GM18909 (cell line): ENCODE measurements at regions not wholly inside any gene's neighbourhood (a gene's known extent, or its start where the extent isn't known, plus 50 kb on each side); places are given as distances from the start of the nearest gene placed in this dataset.
"Not testable (repeated sequence)": the region's sequence is repeated elsewhere in the genome, so short reads cannot be mapped to it uniquely, and the experiment has no call there.

Experiments used
- ATAC-seq: cut with Tn5 transposase; IDR thresholded peaks from one replicate; pipeline ENCODE4 v1.9.1; 2021; ENCODE audit warnings: mild to moderate bottlenecking; ENCODE audit not compliant: unreplicated experiment, poor library complexity

GRCh38 chr21:34217263-34217662 is 143.9 kb downstream of the MRPS6 start:
- no peak for ATAC-seq

- ATAC-seq, result no peak
These were observed 144.3 kb upstream of the KCNE2 start for GRCh38 chr21:34219334-34220060.

- no peak for ATAC-seq
These were observed 143.1 kb upstream of the KCNE2 start for GRCh38 chr21:34220556-34221195.

DNA sequence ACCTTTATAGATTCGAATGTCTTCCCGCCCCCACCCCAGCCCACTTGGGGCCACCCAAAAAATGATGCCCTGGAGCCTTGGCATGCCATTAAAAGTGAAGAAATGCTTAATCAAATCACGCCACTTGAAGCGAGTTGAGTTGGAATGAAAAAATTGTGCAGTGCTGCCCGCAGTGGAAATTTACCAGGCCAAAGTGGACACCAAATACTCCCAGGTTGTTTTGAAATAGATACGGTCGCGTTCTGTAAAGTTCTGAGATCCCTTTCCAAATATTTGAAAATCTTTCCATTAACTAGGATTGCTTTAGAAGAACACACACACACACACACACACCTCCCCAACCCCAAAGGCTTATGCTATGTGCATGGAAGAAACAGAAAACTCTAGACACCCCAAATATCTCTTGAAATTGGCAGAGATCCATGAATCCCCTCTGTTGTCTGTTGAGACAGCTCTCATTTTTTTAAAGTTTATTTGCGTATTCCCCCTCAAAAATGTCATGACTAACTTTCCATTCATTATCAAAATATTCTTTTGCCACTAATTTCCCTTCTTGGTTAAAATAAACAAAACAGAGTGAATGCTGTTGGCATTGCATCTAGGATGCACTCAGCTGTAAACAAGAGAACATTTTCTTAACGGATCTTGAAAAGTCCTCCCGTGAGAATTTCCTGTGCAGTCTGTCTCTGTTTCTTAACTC is 142.3 kb upstream of the KCNE2 start:
- no peak for ATAC-seq

- ATAC-seq, result no peak
These were observed 141.8 kb upstream of the KCNE2 start for GRCh38 chr21:34222031-34222335.

DNA sequence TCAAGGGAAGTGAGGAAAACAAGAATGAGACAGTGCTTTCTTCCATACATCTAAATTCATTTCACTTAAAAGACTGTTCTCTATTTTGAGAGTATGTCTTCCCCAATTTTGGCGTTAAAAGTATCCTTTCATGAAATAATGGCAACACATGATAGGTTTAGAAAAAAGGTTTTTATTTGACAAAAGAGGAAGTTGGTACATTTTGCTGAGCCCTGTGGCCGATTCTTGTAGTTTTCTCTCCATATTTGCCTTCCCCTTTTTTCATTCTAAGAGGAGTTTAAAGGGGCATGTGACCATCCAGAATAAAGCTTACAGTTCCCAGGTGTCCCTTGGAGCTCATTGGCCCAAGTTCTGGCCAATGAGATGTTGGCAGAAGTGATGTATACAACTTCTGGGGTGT is 140.4 kb upstream of the KCNE2 start:
- ATAC-seq, result no peak

DNA sequence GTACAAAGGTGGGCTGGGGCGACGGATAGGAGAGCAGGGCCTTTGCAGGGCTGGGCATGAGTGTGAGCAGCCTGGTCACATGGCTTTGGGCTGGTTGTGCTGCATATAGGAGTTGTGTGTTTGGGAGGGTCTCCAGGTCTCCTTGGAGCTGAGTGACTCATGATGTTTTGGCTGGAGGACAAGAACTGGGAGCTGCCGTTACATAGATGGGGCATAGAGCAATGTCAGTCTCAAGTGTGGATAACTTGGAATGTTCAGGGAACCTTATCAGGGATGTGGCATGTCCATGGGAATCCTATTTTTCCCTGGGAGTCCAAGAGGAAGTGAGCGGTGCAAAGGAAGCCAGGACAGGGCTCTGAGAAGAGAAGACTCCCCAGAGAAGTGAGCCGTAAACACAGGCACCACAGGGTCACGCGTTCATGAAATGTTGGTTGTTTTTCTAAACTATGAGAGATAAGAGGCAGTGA is 136.4 kb upstream of the KCNE2 start:
- ATAC-seq, result no peak

DNA sequence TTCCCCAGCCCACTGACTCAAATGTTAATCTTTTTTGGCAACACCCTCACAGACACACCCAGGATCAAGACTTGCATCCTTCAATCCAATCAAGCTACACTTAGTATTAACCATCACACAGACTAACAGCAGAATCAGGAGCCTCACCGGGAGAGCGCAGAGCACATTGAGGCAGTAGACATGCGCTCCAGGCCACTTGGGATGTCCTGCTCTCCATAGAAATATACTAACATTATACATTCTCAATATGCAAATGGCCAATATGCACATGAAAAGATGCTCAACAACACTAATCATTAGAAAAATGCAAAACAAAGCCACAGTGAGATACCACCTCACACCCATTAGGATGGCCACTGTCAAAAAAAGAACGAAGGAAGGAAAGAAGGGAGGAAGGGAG is 135.0 kb upstream of the KCNE2 start:
- ATAC-seq, result no peak

- no peak for ATAC-seq
These were observed 134.5 kb upstream of the KCNE2 start for GRCh38 chr21:34229353-34229752.

DNA sequence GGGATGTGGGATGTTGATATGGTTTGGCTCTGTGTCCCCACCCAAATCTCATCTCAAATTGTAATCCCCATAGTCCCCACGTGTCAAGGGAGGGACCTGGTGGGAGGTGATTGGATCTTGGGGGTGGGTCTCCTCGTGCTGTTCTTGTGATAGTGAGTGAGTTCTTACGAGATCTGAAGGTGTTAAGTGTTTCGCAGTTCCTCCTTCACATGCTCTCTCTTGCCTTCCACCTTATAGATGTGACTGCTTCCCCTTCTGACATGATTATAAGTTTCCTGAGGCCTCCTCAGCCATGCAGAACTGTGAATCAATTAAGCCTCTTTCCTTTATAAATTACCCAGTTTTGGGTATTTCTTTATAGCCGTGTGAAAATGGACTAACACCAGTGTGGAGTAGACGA is 130.1 kb upstream of the KCNE2 start:
- not testable (repeated sequence) for ATAC-seq

DNA sequence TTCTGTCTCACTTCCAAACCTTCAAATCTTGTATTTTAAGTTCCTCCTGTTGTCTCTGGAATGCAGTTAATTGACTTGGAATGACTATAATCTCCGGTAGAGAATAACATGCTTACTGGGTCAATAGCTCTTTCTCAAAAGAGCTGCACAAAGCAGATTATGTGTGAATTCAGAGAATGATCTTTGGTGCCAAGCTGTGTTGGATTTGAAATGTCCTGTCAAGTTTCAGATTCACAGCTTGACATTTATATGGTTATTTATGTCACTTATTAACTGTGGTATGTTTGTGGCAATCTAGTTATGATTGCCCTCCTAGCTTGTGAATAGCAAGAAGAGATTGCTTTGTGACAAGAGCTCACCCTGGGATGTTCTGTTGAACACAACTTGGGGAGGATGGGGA is 128.3 kb upstream of the KCNE2 start:
- ATAC-seq, result no peak

DNA sequence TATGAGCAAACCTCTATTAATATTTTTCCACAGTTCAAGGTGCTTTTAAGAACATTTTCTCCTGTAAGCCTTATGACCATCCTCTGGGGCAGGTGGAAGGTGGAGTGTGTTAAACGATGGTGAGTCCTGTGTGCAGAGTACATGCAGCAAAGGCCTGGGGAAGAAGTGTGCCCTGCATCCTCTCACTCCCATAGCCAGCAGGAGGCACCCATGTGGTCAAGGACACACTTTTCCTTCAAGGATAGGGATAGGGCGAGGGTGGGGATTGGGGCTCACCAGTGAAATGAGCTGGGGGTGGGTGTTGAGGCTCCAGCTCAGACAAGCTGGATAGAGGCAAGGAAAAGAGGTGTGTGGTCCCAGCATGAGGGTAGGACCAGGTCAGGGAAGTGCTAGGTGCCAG is 120.8 kb upstream of the KCNE2 start:
- no peak for ATAC-seq

DNA sequence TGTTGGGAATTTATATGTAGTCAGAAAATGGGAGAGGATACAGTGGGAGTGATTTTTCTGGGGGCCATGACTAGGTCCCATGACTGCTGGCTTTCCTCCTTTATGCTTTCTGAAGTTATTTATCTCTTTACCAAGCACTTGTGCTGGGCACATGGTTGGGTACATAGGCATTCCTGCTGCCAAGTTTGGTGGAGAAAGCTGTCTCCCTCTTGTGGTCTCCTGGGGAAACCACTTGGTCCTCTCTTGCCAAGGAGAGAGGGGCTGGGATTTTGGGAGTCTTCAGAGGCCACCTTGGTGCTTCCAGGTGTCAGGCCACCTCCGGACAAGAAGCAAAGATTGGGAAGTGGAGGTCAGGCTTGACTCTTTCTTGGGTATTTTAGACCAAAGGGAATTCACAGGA is 120.2 kb upstream of the KCNE2 start:
- no peak for ATAC-seq

GRCh38 chr21:34252751-34253150 is 111.1 kb upstream of the KCNE2 start:
- no peak for ATAC-seq

GRCh38 chr21:34255073-34255472 is 108.7 kb upstream of the KCNE2 start:
- no peak for ATAC-seq

DNA sequence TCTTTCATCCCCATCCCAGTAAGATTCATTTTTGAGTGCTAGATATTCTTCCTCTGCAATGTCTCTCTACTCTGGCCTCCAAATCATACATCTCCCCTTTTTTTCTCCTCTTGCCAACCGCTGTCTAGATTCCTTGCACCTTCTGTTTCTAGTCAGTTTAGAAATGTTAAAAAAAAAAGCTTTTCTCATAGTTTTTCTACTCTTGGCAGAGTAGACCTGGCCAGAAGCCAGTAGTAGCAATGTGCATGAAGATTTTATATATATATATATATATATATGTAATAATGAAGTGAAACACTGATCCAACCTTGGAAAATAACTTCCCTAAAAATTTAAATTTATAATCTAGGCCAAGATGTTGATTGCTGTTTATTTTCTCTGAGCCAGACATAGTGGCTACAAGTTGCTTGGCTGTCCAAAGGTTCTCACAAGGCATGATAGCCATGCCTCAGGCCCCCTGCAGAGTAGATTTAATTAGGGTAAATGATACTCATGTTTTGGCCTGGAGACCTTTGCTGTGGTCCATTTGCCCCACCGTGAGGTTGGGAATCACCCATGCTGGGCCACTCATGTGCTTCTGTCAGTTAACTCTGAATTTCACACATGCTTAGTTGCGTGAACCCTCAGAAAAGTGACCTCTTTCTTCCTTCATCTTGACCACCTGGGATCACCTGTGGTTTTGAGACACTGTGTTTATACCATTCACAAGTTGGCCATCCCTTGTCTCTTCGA is 103.4 kb upstream of the KCNE2 start:
- ATAC-seq, result no peak

DNA sequence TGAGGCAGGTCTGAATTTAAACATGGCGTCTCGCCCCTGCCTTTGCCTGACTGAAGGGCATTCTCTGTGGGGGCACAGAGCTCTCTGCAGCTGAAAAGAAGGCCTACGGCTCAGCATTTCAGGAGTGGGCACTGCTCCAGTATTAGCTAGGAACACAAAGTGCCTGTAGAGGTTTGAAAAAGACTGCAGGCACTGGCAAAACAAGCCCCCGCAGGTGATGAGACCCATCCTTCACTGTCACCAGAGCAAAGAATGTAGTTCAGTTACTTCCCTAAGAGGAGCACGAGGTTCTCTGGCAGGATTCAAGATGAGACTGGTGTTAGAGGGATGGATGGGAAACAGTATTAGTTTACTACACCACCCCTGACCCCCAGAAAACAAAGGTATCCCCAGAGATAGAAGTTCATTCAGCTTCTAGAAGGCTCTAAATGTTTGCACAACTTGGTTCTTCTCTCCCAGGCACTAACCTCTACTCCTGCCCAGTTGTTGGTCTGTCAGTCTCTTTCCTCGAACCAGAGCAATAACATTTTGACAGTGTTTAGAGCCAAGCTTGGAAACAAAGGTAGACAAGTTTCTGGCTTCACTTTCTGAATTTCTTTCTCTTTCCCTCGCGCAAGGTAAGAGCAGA is 101.9 kb upstream of the KCNE2 start:
- ATAC-seq, result no peak

GRCh38 chr21:34262469-34262845 is 101.3 kb upstream of the KCNE2 start:
- ATAC-seq, result no peak

DNA sequence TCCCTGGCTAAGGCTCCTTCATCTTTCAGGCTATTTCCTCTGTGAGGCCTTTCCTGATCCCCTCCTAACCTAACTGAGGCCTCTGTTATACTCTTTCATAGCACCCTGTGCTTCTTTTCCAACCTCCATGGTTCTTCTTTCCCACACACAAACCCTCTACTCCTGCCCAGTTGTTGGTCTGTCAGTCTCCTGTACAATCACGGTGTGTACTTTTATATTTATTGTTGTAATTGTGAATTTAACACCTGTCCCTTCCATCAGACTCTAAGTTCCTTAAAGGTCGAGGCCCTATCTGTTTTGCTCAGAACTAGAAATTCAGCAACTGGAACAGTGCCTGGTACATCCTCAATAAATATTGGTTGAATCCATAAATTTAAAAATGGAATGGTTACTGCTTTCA is 100.2 kb upstream of the KCNE2 start:
- no peak for ATAC-seq

DNA sequence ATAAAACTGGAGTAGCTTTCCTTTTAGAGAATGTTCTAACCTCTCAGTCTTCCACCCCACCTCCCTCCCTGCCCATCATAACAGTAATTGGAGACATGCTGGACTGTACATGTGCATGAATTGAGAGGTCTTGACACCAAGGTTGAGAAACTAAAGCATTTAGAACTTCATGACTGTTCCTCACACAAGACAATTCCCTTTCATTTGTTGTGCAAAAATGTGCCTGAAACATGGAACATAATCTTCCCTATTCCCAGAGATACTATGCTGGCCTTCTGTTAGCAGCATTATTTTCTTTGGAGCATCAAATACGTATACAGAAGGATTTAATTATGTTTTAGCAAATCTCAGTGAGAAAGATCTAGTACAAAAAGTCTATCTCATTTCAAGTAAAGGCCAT is 97.5 kb upstream of the KCNE2 start:
- no peak for ATAC-seq

DNA sequence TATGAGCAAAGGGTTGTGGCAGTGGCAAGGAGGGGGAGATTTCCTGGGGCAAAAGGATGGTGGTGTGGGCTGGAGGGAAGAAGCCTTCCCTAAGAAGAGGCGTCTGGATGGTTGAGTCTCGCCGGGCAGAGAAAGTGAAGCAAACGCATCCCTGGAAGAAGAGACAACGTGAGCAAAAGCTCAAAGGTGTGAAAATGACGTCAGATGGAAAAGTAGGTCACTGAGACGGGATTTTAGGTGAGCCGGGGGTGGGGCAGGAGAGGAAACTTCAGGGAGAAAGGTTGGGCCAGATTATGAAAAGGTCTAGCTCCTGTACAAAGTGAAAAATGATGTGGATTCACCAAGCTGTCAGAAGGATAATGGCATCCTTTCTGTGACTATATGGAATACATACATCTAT is 95.3 kb upstream of the KCNE2 start:
- ATAC-seq, result no peak
